ENCODE measurements at regions not wholly inside any gene's neighbourhood (a gene's known extent, or its start where the extent isn't known, plus 50 kb on each side); places are given as distances from the start of the nearest gene placed in this dataset.

DNA sequence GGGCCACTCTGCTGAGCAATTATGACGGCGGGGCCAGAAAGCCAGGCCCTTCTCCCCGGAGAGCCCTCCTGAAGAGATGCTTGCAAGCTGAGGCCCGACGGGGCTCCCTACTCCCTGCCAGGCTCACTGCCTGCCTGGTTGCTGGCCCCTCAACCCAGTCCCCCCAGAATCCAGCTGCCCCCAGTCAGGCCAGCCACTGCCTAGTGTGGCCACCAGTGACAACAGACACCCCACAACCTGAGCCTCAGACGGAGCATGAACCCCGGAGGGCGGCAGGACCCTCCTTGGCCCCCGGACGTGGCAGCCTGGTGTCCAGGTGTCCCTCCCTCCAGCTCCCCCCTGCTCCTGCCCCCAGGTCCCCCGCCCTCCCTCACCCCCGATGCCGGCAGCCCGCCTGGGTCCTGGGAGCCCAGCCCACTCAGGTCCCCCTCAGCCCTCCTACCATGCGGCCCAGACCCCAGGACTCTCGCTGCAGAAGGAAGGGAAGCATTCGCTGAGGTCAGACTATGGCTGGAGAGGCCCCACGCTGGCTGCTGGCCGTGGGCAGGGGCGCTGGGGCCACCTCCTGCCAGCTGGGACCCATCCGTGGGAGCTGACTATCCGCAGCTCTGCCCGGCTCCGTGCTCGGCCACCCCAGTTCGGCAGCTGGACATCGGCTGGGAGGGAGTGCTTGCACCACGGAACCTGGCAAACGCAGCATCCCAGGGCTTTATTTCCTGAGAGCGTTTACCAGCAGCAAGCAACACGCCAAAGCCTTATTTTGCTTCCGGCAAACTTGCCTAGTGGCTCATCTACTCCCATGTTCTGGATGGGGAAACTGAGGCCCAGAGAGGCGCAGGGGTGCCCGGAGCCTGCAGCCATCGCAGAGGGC lies 89.8 kb downstream of the UNCX start:
- TF ChIP-seq, protein P1, sequence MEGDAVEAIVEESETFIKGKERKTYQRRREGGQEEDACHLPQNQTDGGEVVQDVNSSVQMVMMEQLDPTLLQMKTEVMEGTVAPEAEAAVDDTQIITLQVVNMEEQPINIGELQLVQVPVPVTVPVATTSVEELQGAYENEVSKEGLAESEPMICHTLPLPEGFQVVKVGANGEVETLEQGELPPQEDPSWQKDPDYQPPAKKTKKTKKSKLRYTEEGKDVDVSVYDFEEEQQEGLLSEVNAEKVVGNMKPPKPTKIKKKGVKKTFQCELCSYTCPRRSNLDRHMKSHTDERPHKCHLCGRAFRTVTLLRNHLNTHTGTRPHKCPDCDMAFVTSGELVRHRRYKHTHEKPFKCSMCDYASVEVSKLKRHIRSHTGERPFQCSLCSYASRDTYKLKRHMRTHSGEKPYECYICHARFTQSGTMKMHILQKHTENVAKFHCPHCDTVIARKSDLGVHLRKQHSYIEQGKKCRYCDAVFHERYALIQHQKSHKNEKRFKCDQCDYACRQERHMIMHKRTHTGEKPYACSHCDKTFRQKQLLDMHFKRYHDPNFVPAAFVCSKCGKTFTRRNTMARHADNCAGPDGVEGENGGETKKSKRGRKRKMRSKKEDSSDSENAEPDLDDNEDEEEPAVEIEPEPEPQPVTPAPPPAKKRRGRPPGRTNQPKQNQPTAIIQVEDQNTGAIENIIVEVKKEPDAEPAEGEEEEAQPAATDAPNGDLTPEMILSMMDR (IDR thresholded peaks at IDR 0.05): no peak
- TF ChIP-seq POLR2AphosphoS5 (IDR thresholded peaks at IDR 0.05; ENCODE audit: low read depth, low read length) (no peak), EP300 (IDR thresholded peaks at IDR 0.05; ENCODE audit: borderline replicate concordance in 1 of 2, low read depth in 1 of 2, low read length in 1 of 2) (no peak), RCOR1 (IDR thresholded peaks at IDR 0.05; ENCODE audit: low read length) (no peak), NRF1 (IDR thresholded peaks at IDR 0.05; ENCODE audit: low read depth, low read length) (no peak), CHD2 (IDR thresholded peaks at IDR 0.05; ENCODE audit: low read length, partially characterized antibody) (no peak), RAD21 (IDR thresholded peaks at IDR 0.05; ENCODE audit: low read length) (no peak), RFX5 (IDR thresholded peaks at IDR 0.05; ENCODE audit: low read length) (no peak), SMC3 (IDR thresholded peaks at IDR 0.05; ENCODE audit: low read depth, low read length) (no peak)
- TF ChIP-seq, protein P2, sequence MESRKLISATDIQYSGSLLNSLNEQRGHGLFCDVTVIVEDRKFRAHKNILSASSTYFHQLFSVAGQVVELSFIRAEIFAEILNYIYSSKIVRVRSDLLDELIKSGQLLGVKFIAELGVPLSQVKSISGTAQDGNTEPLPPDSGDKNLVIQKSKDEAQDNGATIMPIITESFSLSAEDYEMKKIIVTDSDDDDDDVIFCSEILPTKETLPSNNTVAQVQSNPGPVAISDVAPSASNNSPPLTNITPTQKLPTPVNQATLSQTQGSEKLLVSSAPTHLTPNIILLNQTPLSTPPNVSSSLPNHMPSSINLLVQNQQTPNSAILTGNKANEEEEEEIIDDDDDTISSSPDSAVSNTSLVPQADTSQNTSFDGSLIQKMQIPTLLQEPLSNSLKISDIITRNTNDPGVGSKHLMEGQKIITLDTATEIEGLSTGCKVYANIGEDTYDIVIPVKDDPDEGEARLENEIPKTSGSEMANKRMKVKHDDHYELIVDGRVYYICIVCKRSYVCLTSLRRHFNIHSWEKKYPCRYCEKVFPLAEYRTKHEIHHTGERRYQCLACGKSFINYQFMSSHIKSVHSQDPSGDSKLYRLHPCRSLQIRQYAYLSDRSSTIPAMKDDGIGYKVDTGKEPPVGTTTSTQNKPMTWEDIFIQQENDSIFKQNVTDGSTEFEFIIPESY (IDR thresholded peaks at IDR 0.05; ENCODE audit: borderline replicate concordance, low read depth): no peak
- TF ChIP-seq, protein P3, sequence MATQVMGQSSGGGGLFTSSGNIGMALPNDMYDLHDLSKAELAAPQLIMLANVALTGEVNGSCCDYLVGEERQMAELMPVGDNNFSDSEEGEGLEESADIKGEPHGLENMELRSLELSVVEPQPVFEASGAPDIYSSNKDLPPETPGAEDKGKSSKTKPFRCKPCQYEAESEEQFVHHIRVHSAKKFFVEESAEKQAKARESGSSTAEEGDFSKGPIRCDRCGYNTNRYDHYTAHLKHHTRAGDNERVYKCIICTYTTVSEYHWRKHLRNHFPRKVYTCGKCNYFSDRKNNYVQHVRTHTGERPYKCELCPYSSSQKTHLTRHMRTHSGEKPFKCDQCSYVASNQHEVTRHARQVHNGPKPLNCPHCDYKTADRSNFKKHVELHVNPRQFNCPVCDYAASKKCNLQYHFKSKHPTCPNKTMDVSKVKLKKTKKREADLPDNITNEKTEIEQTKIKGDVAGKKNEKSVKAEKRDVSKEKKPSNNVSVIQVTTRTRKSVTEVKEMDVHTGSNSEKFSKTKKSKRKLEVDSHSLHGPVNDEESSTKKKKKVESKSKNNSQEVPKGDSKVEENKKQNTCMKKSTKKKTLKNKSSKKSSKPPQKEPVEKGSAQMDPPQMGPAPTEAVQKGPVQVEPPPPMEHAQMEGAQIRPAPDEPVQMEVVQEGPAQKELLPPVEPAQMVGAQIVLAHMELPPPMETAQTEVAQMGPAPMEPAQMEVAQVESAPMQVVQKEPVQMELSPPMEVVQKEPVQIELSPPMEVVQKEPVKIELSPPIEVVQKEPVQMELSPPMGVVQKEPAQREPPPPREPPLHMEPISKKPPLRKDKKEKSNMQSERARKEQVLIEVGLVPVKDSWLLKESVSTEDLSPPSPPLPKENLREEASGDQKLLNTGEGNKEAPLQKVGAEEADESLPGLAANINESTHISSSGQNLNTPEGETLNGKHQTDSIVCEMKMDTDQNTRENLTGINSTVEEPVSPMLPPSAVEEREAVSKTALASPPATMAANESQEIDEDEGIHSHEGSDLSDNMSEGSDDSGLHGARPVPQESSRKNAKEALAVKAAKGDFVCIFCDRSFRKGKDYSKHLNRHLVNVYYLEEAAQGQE (IDR thresholded peaks at IDR 0.05; ENCODE audit: low read depth, low read length): no peak
- TF ChIP-seq, protein P4, sequence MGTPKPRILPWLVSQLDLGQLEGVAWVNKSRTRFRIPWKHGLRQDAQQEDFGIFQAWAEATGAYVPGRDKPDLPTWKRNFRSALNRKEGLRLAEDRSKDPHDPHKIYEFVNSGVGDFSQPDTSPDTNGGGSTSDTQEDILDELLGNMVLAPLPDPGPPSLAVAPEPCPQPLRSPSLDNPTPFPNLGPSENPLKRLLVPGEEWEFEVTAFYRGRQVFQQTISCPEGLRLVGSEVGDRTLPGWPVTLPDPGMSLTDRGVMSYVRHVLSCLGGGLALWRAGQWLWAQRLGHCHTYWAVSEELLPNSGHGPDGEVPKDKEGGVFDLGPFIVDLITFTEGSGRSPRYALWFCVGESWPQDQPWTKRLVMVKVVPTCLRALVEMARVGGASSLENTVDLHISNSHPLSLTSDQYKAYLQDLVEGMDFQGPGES (IDR thresholded peaks at IDR 0.05; ENCODE audit: low read depth, low read length): no peak
